T-helper 1 cell treated with Interleukin-12 subunit alpha and Interleukin-12 subunit beta and Interleukin-4 antibody, amounts not matched to agents 30 ng/mL and 1 ng/mL, for 36 hours (primary cell): ENCODE measurements at regions not wholly inside any gene's neighbourhood (a gene's known extent, or its start where the extent isn't known, plus 50 kb on each side); places are given as distances from the start of the nearest gene placed in this dataset.
"Not testable (repeated sequence)": the region's sequence is repeated elsewhere in the genome, so short reads cannot be mapped to it uniquely, and the experiment has no call there.

Experiments used
- intact Hi-C: fragments of 100-400 bp; cut with micrococcal nuclease; formaldehyde crosslinking; loops from one replicate; pipeline ENCODE4 v1.15.1; 2024

DNA sequence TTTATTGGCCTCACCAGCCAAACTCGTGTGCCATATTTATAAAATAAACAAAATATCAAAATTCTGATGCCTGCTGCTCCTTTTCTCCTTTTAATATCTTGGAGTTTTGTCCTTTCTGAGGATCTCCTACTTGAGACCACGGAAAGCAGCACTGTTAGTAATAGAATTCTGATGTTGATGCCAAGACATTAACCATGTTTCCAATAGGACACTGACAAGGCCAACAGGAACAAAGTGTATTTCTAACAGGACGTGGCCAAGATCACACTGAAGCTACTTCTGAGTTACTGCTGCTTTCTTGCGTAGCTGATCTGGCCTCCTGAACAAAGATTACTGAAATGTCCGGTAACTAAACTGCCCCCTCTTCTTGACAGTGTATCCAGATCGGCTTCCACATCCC is 848.5 kb downstream of the TTLL7 start:
- intact Hi-C loops: not testable (repeated sequence)

- intact Hi-C loops: not testable (repeated sequence)
Measured at GRCh38 chr1:83145820-83146219, 853.1 kb downstream of the TTLL7 start.

- intact Hi-C loops: not testable (repeated sequence)
Measured at GRCh38 chr1:83142802-83143201, 856.1 kb downstream of the TTLL7 start.

DNA sequence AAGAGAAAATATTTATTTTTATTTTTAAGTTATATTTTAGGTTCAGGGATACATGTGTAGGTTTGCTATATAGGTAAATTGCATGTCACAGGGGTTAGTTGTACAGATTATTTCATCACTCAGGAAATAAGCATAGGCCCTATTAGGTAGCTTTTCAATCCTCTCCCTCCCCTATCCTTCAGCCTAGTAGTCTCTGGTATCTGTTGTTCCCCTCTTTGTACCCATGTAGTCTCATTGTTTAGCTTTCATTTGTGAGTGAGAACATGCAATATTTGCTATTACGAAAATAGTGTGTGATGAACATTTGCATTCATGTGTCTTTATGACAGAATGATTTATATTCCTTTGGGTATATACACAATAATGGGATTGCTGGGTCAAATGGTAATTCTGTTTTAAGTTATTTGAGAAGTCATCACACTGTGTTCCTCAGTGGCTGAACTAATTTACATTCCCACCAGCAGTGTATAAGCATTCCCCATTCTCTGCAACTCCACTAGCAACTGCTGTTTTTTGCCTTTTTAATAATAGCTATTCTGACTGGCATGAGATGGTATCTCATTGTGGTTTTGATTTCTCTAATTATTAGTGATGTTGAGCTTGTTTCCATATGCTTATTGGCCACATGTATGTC is 863.3 kb downstream of the TTLL7 start:
- intact Hi-C loops: not testable (repeated sequence)

GRCh38 chr1:83134322-83135014 is 864.5 kb downstream of the TTLL7 start:
- intact Hi-C loops: not testable (repeated sequence)

DNA sequence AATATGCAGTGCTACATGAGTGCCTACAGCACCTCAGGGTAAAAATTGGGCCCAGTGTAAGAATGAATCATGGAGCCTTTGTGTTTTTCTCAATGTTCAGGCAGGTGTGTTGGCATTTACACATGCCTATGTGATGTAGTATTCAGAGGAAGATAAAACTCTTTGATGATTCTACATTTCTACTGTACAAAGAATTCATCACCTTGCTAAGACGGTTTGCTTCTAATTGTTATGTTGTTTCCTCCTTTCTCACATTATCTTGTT is 867.3 kb downstream of the TTLL7 start:
- intact Hi-C loops: no loop called here

DNA sequence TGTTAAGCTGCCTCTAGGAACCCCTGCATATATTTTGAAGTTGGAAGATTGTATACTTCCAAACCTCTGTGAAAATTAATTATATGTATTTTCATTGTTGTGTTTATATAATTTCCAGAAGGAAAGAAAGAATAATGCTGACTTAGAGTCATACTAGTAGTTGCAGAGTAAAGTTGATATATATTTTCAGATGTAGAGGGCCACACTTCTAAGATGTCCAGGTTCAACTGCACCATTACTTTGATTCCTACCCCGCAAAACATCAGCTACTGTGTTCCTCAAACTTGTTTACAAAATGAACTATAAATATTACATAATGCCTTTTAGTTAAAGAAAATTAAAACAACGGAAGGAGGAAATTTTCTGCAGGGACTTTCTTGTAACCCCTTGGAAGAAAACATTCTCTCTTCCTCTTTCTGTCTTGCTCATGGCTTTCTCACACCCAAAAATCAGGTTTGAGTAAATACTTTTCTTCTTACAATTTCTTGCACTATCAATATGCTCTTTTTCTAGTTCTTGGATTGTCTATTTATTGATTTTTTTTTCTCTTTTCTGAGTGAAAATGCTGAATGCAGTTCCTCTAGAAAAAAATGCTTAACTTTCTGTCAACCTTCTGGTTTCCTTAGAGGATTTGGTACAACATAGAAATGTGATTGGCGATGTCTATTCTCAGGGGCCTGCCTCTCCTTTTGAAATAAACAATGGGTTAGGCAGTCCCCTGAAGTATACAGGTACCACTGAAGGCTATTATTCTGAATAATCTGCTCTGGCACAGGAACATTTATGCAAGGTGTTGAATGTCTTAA is 867.8 kb downstream of the TTLL7 start:
- intact Hi-C loops: no loop called here

DNA sequence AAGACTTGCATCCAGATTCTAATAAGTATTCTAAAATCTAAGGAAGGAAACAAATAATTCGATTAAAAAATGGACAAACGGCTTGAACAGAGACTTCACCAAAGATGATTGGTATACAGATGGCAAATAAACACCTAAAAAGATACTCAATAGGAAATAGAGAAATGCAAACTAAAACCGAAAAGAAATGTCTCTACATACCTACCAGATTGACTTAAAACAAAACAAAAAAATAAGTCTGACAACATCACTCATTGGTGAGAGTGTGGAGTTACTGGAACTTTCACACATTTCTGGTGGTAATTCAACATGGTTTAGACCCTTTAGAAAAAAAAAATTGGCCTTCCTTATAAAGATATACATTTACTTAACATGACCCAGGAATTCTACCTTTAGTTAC is 869.8 kb downstream of the TTLL7 start:
- intact Hi-C loops: no loop called here

DNA sequence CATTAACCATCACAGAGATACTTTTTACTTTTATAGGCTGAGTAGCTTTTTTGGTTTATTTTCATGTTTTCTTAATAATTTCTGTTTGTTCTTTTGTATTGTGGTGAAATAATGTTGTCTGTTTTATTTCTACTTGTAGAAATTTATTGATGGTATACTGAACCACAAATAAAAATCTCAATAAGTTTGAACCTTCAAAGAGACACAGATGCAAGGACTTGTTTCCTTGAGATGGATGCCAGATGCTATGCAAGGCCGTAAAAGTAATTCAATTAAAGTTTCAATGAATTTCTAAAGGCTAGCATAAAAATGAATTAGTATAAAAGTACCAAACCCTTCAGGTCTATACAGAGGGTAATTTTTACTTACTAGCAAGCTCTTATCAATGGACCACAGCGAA is 873.5 kb downstream of the TTLL7 start:
- intact Hi-C loops: no loop called here

DNA sequence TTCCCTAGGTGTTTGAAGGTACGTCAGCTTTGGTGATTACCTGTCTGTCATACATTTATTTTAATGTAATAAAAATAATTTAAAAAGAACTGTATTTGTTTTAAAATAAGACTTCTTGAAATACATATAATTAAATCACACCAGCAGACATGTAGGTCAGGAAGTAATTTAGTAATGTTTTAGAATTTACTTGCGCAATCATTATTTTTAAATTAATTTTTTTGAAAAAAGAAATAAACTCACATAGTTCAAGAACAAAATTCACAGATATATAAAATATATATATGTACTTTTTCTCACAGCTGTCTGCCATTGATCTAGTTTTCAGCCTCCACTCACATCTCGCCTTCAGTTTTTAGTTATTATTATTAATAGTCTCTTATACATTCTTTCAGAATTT is 875.9 kb downstream of the TTLL7 start:
- intact Hi-C loops: no loop called here

GRCh38 chr1:83118472-83118871 is 880.5 kb downstream of the TTLL7 start:
- intact Hi-C loops: no loop called here

- intact Hi-C loops: not testable (repeated sequence)
Measured at GRCh38 chr1:83117030-83117429, 881.9 kb downstream of the TTLL7 start.

- intact Hi-C loops: no loop called here
Measured at GRCh38 chr1:83115785-83116184, 883.1 kb downstream of the TTLL7 start.

DNA sequence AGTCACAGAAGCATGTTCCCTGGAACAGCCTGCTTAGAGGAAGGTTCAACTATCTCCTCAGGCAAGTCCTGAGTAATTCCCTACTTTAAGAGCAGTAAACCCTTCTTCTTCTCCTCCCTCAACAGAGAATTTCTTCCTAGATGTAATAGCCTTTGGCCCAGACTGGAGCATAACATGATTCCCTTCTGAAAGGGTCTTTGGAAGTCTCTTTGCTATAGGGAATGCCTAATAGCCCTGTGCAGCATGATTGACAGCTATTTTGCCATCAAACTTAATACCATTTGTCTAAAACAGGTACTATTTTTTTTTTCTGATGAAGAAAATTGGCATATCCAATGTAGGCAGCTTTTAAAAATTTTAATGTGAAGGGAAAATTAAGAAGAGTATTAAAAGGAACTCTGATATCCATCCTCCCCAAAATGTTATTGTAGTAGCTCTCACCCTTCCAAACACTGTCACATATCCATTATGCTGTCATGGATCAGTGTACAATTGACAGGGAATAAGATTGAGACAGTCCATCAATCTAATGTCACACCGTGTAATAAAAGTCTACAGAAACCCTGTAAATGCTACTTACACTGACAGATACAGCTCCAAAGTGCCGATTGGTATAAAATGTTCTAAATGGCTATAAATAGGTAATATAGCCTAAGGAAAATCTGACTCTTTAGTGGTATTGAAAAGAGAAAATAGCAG is 884.6 kb downstream of the TTLL7 start:
- intact Hi-C loops: no loop called here

DNA sequence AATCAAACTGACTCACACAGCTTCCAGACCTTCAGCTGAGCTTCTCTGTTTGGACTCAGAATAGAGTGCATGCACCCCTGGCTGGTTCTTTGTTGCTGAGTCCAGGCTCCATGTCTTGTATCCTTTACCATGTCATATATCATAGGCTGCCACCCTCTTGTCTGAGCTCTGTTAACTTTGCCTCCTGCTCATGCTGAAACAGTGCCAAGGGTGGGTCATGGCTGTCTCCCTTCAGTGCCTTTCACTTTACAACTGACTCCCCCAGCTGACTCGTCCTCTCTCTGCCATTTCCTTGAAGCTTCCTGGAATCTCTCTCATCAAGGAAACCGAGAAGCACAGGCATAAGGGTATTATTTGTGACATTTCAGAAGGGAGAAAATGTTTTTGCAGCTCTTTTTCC is 885.3 kb downstream of the TTLL7 start:
- intact Hi-C loops: no loop called here

DNA sequence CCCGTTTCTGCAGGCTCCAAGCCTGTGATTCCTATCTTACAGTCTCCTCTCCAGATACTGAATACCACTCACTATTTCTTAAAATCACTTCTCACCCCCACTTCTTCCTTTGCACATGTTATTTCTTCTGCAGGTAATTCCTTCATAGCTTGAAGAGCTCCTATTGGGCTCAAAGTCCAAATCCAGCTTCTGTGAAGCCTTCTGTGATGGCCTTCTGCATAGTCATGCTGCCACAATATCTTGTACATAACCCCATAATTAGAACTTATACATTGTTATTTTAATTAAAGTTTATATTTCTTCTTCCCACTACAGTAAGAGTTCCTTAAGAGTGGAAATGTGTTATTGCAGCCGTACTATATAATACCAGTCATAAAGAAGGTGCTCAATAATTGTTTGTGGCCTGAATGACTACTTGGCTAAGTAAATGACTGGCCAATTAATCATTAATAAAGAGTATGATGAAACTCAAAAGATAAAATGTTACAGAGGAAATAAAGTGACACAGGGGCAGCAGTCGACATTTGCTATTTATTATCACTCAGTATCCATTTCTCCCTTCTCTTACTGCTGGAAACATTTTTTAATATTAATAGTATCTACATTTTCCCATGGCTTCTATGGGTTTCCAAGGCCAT is 886.6 kb downstream of the TTLL7 start:
- intact Hi-C loops: no loop called here

- intact Hi-C loops: no loop called here
Measured at GRCh38 chr1:83110156-83110555, 888.8 kb downstream of the TTLL7 start.

GRCh38 chr1:83109692-83110091 is 889.2 kb downstream of the TTLL7 start:
- intact Hi-C loops: no loop called here

DNA sequence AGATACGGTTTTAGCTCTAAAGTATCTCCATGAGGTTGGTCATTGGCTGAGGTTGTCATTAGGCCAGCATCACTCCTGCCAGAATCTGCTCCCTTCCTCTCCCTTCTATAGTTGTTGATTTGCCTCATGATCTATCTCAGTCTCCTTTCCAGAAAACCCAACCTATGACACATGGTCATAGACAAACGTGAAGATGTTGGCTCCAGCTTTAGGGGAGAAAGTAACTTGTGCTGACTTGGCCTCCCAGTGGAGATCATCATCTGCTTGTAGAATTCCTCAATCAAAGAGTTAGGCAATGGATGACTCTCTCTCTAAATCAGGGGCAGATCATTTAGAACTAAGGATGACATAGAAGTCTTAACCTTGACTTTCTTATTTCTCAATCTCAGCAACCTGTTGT is 894.4 kb downstream of the TTLL7 start:
- intact Hi-C loops: no loop called here

DNA sequence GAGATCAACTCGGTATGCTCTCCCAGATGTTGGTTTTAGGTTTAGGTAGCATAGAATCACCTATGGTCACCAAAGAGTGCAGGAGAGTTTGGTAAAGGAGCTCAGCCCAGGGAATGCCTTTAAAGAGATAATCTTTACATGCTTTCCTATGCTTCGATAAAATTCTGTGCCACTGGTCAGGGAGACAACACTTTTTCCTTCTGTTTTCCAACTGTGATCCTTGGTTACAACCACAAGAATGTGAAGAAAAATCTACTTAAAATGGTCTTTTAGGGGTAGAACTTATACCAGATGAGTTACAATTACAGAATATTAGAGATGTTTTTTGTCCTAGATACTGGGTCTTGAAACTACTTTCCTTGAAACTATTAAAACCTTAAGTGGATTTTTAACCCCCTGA is 895.6 kb downstream of the TTLL7 start:
- intact Hi-C loops: no loop called here

DNA sequence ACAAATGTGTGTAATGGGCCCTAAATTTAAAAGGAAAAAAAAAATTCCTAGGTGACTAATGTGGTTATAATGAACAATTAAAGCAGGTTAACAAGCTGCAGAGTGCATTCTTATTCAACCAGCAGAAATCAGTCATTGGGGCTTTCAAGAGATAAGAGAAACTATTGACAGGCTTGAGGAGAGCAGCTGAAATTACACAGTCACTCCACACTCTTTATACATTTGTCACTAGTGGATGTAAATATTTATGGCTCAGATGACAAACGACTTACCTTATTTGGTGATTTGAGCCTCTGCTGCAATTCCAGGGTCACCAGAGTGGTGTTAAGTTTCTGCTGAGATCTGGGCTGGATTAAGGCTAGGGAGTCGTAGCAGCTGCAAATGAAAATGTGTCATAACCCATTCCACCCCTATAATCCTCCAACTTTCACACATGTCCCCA is 896.3 kb downstream of the TTLL7 start:
- intact Hi-C loops: no loop called here

DNA sequence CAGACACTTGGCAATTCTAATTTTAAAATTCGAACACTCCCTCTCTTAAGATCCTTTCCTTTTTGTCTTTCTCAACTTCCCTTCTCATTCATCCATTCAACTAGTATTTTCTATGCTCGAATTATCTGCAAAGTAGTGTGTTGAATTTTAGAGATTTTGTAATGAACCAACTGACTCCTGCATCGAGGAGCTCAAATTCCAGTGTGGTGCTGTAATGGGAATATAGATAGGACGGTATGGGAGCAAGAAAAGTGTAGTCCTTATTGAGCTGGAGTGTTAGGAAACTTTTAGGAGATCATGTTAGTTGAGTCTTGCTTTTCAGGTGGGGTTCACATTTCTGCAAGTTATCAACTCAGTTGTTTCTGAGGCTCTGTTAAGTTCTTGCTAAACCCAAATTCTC is 897.5 kb downstream of the TTLL7 start:
- intact Hi-C loops: no loop called here
